BJ (cell line): ENCODE measurements at regions not wholly inside any gene's neighbourhood (a gene's known extent, or its start where the extent isn't known, plus 50 kb on each side); places are given as distances from the start of the nearest gene placed in this dataset.

Experiments
- CTCF ChIA-PET: fragments of 350-600 bp; formaldehyde crosslinking; extraction: SDS; loops from one replicate; lab custom pipeline; 2021; ENCODE audit warnings: antibody characterized with exemption, inconsistent platforms; lab: Yijun Ruan, JAX
- POLR2A ChIA-PET: fragments of 300-600 bp; sonication (Branson Sonifier 250); formaldehyde crosslinking; extraction: SDS; loops from one replicate; lab custom pipeline; 2021; ENCODE audit warnings: antibody characterized with exemption; lab: Charles Lee
- DNase-seq: peaks from one replicate; pipeline ENCODE4 v3.0.0-alpha.2; 2011; ENCODE audit warnings: low read depth
- H3K27me3 ChIP-seq: 2 replicates; pipeline ENCODE4 v1.6.0; 2011; ENCODE audit warnings: low read length; ENCODE audit not compliant: control insufficient read depth, insufficient read depth
- H3K36me3 ChIP-seq: 2 replicates; pipeline ENCODE4 v1.5.1; 2011; ENCODE audit warnings: low read length; ENCODE audit not compliant: control insufficient read depth, insufficient read depth
- H3K4me3 ChIP-seq: 2 replicates; pipeline ENCODE4 v1.5.1; 2011; ENCODE audit warnings: low read depth, mild to moderate bottlenecking, control low read depth, low read length
- TF ChIP-seq, protein P1 (sequence below): IDR thresholded peaks from 2 replicates; pipeline ENCODE4 v1.5.1; 2011; ENCODE audit warnings: low read depth, mild to moderate bottlenecking, control low read depth, inconsistent platforms, low read length, moderate library complexity; ENCODE audit not compliant: insufficient read depth

DNA sequence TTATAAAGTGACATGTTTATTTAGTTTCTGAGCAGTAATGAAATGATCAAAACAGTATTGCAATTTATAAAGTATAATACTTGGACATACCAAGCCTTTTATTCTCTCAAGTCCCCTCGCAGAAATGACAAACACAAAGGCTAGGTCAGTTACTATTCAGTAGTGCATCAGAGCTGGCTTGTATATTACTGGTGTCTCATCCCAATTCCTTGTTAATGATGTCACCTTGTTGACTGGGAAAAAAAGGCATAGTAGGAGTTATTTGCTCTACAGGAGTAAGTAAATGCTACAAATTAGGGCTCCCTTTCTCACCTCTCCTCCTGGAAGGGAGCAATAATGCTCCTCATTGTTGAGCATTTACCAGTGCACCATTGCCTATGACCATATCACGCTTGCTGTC, 317.6 kb downstream of the CHL1 start:
- TF ChIP-seq, protein P1, sequence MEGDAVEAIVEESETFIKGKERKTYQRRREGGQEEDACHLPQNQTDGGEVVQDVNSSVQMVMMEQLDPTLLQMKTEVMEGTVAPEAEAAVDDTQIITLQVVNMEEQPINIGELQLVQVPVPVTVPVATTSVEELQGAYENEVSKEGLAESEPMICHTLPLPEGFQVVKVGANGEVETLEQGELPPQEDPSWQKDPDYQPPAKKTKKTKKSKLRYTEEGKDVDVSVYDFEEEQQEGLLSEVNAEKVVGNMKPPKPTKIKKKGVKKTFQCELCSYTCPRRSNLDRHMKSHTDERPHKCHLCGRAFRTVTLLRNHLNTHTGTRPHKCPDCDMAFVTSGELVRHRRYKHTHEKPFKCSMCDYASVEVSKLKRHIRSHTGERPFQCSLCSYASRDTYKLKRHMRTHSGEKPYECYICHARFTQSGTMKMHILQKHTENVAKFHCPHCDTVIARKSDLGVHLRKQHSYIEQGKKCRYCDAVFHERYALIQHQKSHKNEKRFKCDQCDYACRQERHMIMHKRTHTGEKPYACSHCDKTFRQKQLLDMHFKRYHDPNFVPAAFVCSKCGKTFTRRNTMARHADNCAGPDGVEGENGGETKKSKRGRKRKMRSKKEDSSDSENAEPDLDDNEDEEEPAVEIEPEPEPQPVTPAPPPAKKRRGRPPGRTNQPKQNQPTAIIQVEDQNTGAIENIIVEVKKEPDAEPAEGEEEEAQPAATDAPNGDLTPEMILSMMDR, result no peak
- no peaks in the 10 kb centered on the region for H3K36me3 ChIP-seq
- POLR2A ChIA-PET, result no interaction called here
- CTCF ChIA-PET, result no interaction called here
- no peak for DNase-seq
- H3K4me3 ChIP-seq, result no peak overlapping the region
- H3K27me3 ChIP-seq, result no peaks in the 10 kb centered on the region

DNA sequence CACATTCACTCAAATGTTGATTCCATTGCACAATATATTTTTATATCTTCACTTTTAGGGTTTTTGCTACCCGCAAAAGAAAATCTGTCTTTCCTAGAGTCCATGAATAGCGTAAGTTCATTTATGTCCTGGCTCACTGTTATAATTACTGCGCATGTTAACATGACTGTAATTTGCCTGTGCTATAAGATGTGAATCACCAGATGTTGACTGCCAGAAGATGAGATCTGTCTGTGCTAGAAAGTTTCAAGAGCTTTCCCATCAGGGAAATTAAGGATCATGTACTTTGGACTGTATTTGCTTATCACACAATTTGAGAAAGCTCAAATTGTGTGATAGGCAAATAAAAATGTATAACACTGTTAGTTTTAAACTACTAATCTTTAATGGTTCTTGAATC, 322.5 kb downstream of the CHL1 start:
- no peak overlapping the region for H3K4me3 ChIP-seq
- H3K36me3 ChIP-seq, result no peaks in the 10 kb centered on the region
- POLR2A ChIA-PET, result no interaction called here
- no peak for DNase-seq
- no peaks in the 10 kb centered on the region for H3K27me3 ChIP-seq
- TF ChIP-seq, protein P1, result no peak
- CTCF ChIA-PET, result no interaction called here

DNA sequence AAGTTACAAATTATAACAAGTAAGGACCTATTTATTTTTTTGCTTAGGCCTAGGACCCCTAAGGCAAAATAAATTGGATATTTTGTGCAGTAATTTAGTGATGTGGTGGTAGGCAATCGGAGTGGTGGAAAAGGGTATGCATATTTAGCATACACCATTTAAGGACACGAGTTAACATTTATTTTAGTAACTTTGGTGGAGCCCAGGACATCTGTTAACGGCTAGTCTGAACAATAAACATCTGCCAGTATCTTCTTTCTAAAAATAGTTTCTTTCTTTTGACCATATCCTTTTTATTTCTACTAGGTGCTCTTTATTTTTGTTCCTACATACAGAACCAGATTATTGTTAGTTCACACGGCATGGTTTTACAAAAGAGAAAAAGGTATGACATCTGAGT, 326.3 kb downstream of the CHL1 start:
- TF ChIP-seq, protein P1, result no peak
- Histone ChIP-seq H3K36me3 (no peaks in the 10 kb centered on the region), H3K27me3 (no peaks in the 10 kb centered on the region), H3K4me3 (no peak overlapping the region)
- CTCF ChIA-PET, result no interaction called here
- DNase-seq, result no peak
- POLR2A ChIA-PET, result no interaction called here

DNA sequence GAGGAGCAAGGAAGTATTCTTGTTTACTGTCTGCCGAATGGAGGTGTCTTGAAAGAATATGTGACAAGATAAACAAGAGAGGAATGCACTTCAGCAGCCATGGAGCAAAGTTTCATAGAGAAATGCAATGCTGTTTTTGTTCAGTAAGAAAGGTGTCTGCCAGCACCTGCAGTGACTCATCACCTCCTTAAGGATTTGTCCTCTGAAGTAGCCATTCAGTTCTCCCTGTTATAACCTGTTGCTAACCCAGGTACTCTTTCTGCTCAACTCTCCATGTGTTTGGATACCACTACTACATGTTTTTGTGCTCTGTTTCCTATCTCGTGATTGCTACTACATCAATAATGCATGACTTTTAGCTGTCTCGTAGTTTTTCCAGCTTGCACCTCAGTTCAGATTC, 328.9 kb downstream of the CHL1 start:
- ChIA-PET CTCF (no interaction called here), POLR2A (no interaction called here)
- no peak for DNase-seq
- no peak overlapping the region for H3K4me3 ChIP-seq
- TF ChIP-seq, protein P1, result no peak
- H3K36me3 ChIP-seq, result no peaks in the 10 kb centered on the region
- H3K27me3 ChIP-seq, result no peaks in the 10 kb centered on the region

DNA sequence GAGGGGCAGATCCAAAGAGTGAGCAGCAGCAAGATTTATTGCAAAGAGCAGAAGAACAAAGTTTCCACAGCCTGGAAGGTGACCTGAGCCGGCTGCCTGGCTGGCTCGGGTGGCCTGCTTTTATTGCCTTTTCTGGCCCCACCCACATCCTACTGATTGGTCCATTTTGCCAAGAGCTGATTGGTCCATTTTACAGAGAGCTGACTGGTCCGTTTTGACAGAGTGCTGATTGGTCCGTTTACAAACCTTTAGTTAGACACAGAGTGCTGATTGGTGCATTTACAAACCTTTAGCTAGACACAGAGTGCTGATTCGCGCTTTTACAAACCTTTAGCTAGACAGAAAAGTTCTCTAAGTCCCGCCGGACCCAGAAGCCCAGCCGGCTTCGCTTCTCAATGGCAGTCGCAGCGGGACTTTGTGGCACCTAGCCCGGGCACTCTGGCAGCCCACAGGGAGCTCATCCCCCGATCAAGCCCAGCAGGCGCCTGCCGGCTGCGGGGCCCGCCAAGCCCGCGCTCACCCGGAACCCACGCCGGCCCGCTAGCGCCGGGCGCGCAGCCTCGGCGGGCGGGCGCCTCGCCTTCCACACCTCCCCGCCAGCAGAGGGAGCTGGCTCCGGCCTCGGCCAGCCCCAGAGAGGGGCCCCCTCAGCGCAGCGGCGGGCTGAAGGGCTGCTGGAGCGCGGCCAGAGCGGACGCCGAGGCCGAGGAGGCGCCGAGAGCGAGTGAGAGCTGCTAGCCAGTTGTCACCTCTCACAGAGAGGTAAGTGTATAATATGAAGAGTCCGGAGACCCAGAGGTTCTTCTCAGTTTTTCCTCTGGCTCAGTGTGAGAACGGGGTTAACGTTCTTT, 339.2 kb downstream of the CHL1 start:
- ChIA-PET POLR2A (no interaction called here), CTCF (no interaction called here)
- TF ChIP-seq, protein P1, result no peak
- no peak for DNase-seq
- Histone ChIP-seq H3K27me3 (no peaks in the 10 kb centered on the region), H3K36me3 (no peaks in the 10 kb centered on the region), H3K4me3 (0 out of 2 replicates have a peak overlapping the region, but pooled peaks have one; percentile 11)
